H1 (cell line): ENCODE measurements at regions not wholly inside any gene's neighbourhood (a gene's known extent, or its start where the extent isn't known, plus 50 kb on each side); places are given as distances from the start of the nearest gene placed in this dataset.

ENCODE experiments used
- BRCA1 ChIP-seq: IDR thresholded peaks from 2 replicates; pipeline ENCODE4 v1.6.1; 2012; ENCODE audit warnings: low read depth, low read length, improper control_type of control experiment
- TF ChIP-seq, protein P1 (sequence below): IDR thresholded peaks from 2 replicates; pipeline ENCODE4 v1.6.1; 2011; ENCODE audit warnings: low read length, improper control_type of control experiment

- TF ChIP-seq, protein P1, sequence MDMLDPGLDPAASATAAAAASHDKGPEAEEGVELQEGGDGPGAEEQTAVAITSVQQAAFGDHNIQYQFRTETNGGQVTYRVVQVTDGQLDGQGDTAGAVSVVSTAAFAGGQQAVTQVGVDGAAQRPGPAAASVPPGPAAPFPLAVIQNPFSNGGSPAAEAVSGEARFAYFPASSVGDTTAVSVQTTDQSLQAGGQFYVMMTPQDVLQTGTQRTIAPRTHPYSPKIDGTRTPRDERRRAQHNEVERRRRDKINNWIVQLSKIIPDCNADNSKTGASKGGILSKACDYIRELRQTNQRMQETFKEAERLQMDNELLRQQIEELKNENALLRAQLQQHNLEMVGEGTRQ: no peak
- TF ChIP-seq BRCA1: no peak
- TF ChIP-seq, all 59 proteins: peak for 0
Measured at GRCh38 chr2:160650196-160651118, 156.8 kb upstream of the RBMS1 start (continued).
